Muscle of arm (tissue), 1 donor: ENCODE measurements at regions not wholly inside any gene's neighbourhood (a gene's known extent, or its start where the extent isn't known, plus 50 kb on each side); places are given as distances from the start of the nearest gene placed in this dataset.
"Not testable (repeated sequence)": the region's sequence is repeated elsewhere in the genome, so short reads cannot be mapped to it uniquely, and the experiment has no call there.

ENCODE experiments used
- DNase-seq: peaks from one replicate; pipeline ENCODE4 v3.0.0-alpha.2; 2013

DNA sequence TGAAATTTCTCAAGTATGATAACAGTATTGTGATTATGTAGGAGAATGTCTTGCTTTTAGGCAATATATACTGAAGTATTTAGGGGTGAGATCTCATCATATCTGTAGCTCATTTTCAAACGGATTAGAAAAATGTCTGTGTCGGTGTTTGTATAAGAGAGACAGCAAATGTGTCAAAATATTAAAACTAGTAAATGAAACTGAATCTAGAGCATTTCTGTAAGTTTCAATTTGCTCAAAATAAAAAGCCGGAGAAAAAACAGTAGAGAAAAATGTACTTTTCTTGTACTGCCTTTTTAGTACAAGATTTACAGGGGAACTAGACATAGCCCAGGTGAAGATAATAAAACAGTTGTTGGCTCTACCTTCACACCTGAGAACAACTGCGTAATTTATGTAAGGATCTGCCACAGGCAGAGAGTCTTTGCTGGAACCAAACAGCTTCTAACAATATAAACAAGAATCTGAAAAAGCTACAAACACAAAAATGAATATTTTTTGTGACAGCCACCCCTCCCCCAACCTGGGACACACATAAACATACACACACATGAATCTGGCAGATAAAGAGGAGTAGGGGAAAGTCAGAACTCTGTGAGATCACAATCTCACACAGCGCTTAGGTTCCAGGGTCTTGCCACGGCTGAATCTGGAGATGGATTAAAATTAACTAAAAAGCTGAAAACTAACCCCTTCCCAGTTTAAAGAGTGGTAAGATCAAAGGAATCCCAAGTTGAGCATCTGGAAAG is 153.3 kb downstream of the AVL9 start:
- no peak for DNase-seq

- DNase-seq = not testable (repeated sequence)
Observed at GRCh38 chr7:32645255-32645654, 150.0 kb downstream of the AVL9 start.

- no peak for DNase-seq
Observed at GRCh38 chr7:32643194-32643593, 147.9 kb downstream of the AVL9 start.

DNA sequence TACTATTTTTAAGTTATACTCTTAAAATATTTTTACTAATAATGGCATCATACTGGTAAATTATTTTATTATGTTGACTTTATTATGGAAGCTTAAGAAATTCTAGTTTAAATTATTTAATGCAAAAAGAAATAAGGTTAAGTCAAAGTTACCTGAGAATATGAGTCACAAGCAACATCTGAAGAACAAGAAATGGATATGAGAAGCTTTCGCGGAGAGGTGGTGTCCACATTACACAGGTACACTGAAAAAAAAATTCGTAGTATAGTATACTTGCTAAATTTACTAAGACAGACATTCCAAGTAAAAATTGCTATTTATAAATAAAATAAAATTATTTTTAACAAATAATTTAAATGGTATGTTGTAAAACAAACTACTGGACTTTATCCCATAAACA is 143.8 kb downstream of the AVL9 start:
- no peak for DNase-seq

DNA sequence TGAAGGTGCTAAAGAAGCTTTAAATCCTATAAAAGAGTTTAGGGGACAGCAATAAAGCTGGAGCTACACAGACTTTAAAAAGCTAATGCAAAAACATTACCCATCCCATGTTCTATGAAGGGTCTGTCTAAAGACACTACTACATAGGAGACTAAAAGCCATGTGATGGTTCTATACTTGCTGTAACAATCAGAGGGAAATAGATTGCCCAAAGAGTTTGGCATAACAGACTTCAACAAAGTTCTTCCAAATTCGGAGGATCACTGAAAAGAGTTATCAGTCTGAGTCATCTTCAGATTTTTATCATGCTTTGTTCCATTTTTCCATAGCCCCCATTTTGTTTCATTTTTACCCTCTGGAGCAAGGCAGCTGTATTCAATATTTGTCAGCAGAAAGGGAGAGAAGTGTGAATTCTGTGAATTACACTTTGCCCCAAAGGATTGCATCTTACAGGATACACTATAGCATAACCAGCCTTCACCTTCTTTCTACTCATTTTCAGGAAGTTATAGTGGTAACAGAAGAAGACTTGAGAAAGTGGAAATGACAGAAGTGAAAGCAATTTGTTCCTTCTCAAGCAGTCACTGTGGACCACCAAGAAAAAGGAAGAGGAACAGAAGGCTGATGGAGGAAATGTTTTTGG is 143.3 kb downstream of the AVL9 start:
- DNase-seq = not testable (repeated sequence)
